ENCODE measurements at regions not wholly inside any gene's neighbourhood (a gene's known extent, or its start where the extent isn't known, plus 50 kb on each side); places are given as distances from the start of the nearest gene placed in this dataset.

- Histone ChIP-seq H3K27me3 (ENCODE audit: insufficient read depth, low read depth, severe bottlenecking) (peaks cover 19% of the 10 kb centered on the region), H3K9me3 (ENCODE audit: severe bottlenecking) (no peaks in the 10 kb centered on the region), H3K27ac (no peak overlapping the region), H3K36me3 (no peaks in the 10 kb centered on the region), H3K4me3 (ENCODE audit: low read depth, low read length) (no peak overlapping the region)
- no peak for TF ChIP-seq CTCF (IDR thresholded peaks at IDR 0.05; ENCODE audit: low read depth, low read length)
- no peak for DNase-seq
Measured at GRCh38 chr13:108558489-108558888, 70.9 kb upstream of the MYO16 start.

GRCh38 chr13:108560093-108560492 is 69.3 kb upstream of the MYO16 start:
- H3K27me3 ChIP-seq (ENCODE audit: insufficient read depth, low read depth, severe bottlenecking), result peaks cover 10% of the 10 kb centered on the region
- H3K27ac ChIP-seq, result no peak overlapping the region
- DNase-seq, result no peak
- no peaks in the 10 kb centered on the region for H3K9me3 ChIP-seq (ENCODE audit: severe bottlenecking)
- no peak overlapping the region for H3K4me3 ChIP-seq (ENCODE audit: low read depth, low read length)
- no peak for TF ChIP-seq CTCF (IDR thresholded peaks at IDR 0.05; ENCODE audit: low read depth, low read length)
- no peaks in the 10 kb centered on the region for H3K36me3 ChIP-seq

GRCh38 chr13:108561149-108561548 is 68.3 kb upstream of the MYO16 start:
- no peaks in the 10 kb centered on the region for H3K9me3 ChIP-seq (ENCODE audit: severe bottlenecking)
- peaks cover 9% of the 10 kb centered on the region for H3K27me3 ChIP-seq (ENCODE audit: insufficient read depth, low read depth, severe bottlenecking)
- no peak for DNase-seq
- no peak for TF ChIP-seq CTCF (IDR thresholded peaks at IDR 0.05; ENCODE audit: low read depth, low read length)
- H3K4me3 ChIP-seq (ENCODE audit: low read depth, low read length), result no peak overlapping the region
- no peak overlapping the region for H3K27ac ChIP-seq
- H3K36me3 ChIP-seq, result no peaks in the 10 kb centered on the region

GRCh38 chr13:108566413-108567170 is 62.8 kb upstream of the MYO16 start:
- H3K27ac ChIP-seq, result no peak overlapping the region
- H3K9me3 ChIP-seq (ENCODE audit: severe bottlenecking), result no peaks in the 10 kb centered on the region
- peaks cover 10% of the 10 kb centered on the region for H3K27me3 ChIP-seq (ENCODE audit: insufficient read depth, low read depth, severe bottlenecking)
- no peak for DNase-seq
- no peak overlapping the region for H3K4me3 ChIP-seq (ENCODE audit: low read depth, low read length)
- no peaks in the 10 kb centered on the region for H3K36me3 ChIP-seq
- no peak for TF ChIP-seq CTCF (IDR thresholded peaks at IDR 0.05; ENCODE audit: low read depth, low read length)

GRCh38 chr13:108572782-108573211 is 56.6 kb upstream of the MYO16 start:
- Histone ChIP-seq H3K36me3 (no peaks in the 10 kb centered on the region), H3K9me3 (ENCODE audit: severe bottlenecking) (no peaks in the 10 kb centered on the region), H3K27ac (no peak overlapping the region), H3K4me3 (ENCODE audit: low read depth, low read length) (no peak overlapping the region), H3K27me3 (ENCODE audit: insufficient read depth, low read depth, severe bottlenecking) (peaks cover 23% of the 10 kb centered on the region)
- no peak for DNase-seq
- TF ChIP-seq CTCF (IDR thresholded peaks at IDR 0.05; ENCODE audit: low read depth, low read length), result no peak

GRCh38 chr13:108573455-108573854 is 56.0 kb upstream of the MYO16 start:
- no peak overlapping the region for H3K4me3 ChIP-seq (ENCODE audit: low read depth, low read length)
- H3K9me3 ChIP-seq (ENCODE audit: severe bottlenecking), result no peaks in the 10 kb centered on the region
- H3K36me3 ChIP-seq, result no peaks in the 10 kb centered on the region
- H3K27ac ChIP-seq, result no peak overlapping the region
- DNase-seq, result no peak
- TF ChIP-seq CTCF (IDR thresholded peaks at IDR 0.05; ENCODE audit: low read depth, low read length), result no peak
- H3K27me3 ChIP-seq (ENCODE audit: insufficient read depth, low read depth, severe bottlenecking), result peaks cover 23% of the 10 kb centered on the region
